Loucy (cell line): ENCODE measurements at regions not wholly inside any gene's neighbourhood (a gene's known extent, or its start where the extent isn't known, plus 50 kb on each side); places are given as distances from the start of the nearest gene placed in this dataset.

Experiments
- CTCF ChIP-seq: fragments of 200-600 bp; sonication (generic); conservative IDR thresholded peaks from 2 replicates; pipeline ENCODE4 v1.5.1; 2014; ENCODE audit warnings: mild to moderate bottlenecking, antibody characterized with exemption, low read length
- EZH2phosphoT487 ChIP-seq: fragments of 200-600 bp; IDR thresholded peaks from 2 replicates; pipeline ENCODE4 v1.6.1; 2018; ENCODE audit warnings: antibody characterized with exemption, mild to moderate bottlenecking, moderate library complexity, borderline replicate concordance

GRCh38 chr4:81684352-81684751, 212.6 kb upstream of the RASGEF1B start:
- TF ChIP-seq CTCF (no peak), EZH2phosphoT487 (no peak)
